Spleen (tissue), 11 donors: ENCODE measurements at regions not wholly inside any gene's neighbourhood (a gene's known extent, or its start where the extent isn't known, plus 50 kb on each side); places are given as distances from the start of the nearest gene placed in this dataset.

ENCODE experiments used
- DNase-seq: peaks from one replicate; pipeline ENCODE4 v3.0.0-alpha.2; 2020
- H3K27ac ChIP-seq, 8 donors: fragments of 200-600 bp; sonication (generic) in 7 of 8; 1 replicate in 4 of 8; 2 replicates in 4 of 8; pipeline versions ENCODE4 v1.5.0 to v1.8.0; 2016 to 2021; ENCODE audit warnings: inconsistent platforms in 4 of 8, mild to moderate bottlenecking in 4 of 8, moderate library complexity in 1 of 8
- H3K27me3 ChIP-seq, 7 donors: fragments of 200-600 bp; sonication (generic) in 6 of 7; replicated peaks in 1 of 7; 1 replicate in 4 of 7; 2 replicates in 3 of 7; pipeline versions ENCODE4 v1.5.0 to v1.8.0; 2016 to 2021; ENCODE audit warnings: inconsistent platforms in 3 of 7, mild to moderate bottlenecking in 1 of 7
- H3K36me3 ChIP-seq, 6 donors: fragments of 200-600 bp; sonication (generic) in 5 of 6; 1 replicate in 4 of 6; 2 replicates in 2 of 6; pipeline versions ENCODE4 v1.5.0 to v1.8.0; 2016 to 2021; ENCODE audit warnings: inconsistent platforms in 2 of 6
- H3K4me1 ChIP-seq, 6 donors: fragments of 200-600 bp; sonication (generic) in 5 of 6; 1 replicate in 3 of 6; 2 replicates in 3 of 6; pipeline versions ENCODE4 v1.5.0 to v1.8.0; 2016 to 2021; ENCODE audit warnings: inconsistent platforms in 3 of 6
- H3K4me3 ChIP-seq, 8 donors: fragments of 200-600 bp; sonication (generic) in 7 of 8; 1 replicate in 4 of 8; 2 replicates in 4 of 8; pipeline versions ENCODE4 v1.5.0 to v1.8.0; 2016 to 2021; ENCODE audit warnings: inconsistent platforms in 4 of 8, mild to moderate bottlenecking in 4 of 8, moderate library complexity in 2 of 8
- H3K9me3 ChIP-seq, 8 donors: fragments of 200-600 bp; sonication (generic) in 7 of 8; 1 replicate in 4 of 8; 2 replicates in 4 of 8; pipeline versions ENCODE4 v1.5.0 to v1.8.0; 2016 to 2021; ENCODE audit warnings: inconsistent platforms in 4 of 8
- POLR2A ChIP-seq, 3 donors: fragments of 450-650 bp; IDR thresholded peaks; one replicate each; pipeline ENCODE4 v1.5.1; 2017; ENCODE audit warnings: antibody characterized with exemption in 3 of 3, mild to moderate bottlenecking in 1 of 3
- POLR2AphosphoS5 ChIP-seq, 3 donors: sonication (generic); formaldehyde crosslinking; IDR thresholded peaks; one replicate each; pipeline ENCODE4 v1.5.1; 2017; ENCODE audit warnings: antibody characterized with exemption in 3 of 3
- WGBS, 5 donors: extraction: QIAGEN DNeasy Blood & Tissue Kit in 3 of 5; methylation state at CpG; one replicate each; pipeline versions ENCODE4 v1.1.5 to v1.1.7; 2013 to 2018; 5-methylcytosine and 5-hydroxymethylcytosine counted together
- intact Hi-C: fragments of 100-400 bp; cut with DNase I; formaldehyde crosslinking; loops from one replicate; pipeline ENCODE4 v1.15.0; 2023; ENCODE audit warnings: low total_unique reads
- TF ChIP-seq, protein P1 (sequence below), 11 experiments: fragments of 200-600 bp in 7 of 11; fragments of 450-650 bp in 4 of 11; sonication (generic) in 4 of 11; IDR thresholded peaks in 8 of 11; conservative IDR thresholded peaks in 3 of 11; 1 replicate in 7 of 11; 2 replicates in 4 of 11; pipeline versions ENCODE4 v1.4.0 to v1.8.0; 2016 to 2021; ENCODE audit warnings: antibody characterized with exemption in 11 of 11, inconsistent platforms in 4 of 11, mild to moderate bottlenecking in 1 of 11
- donor health status: healthy with polysubstance abuse.
- donor health status: DM: no; HTN: no; CAD: no; lungs with moderate emphysema.
- donor health status: DM: no; HTN: no; CAD: no.
- donor health status: Bipolar disorder and iron deficiency.
- donor health status: healthy.
- donor health status: DM: no; HTN: no; CAD: no.
- donor health status: DM: yes; HTN: yes; CAD: no.

GRCh38 chr1:98575955-98576354 is 85.6 kb upstream of the SNX7 start:
- Histone ChIP-seq H3K27ac (no peak overlapping the region), H3K9me3 (no peaks in the 10 kb centered on the region), H3K4me3 (no peak overlapping the region), H3K27me3 (no peaks in the 10 kb centered on the region), H3K36me3 (no peaks in the 10 kb centered on the region), H3K4me1 (no peaks in the 10 kb centered on the region)
- no peak for TF ChIP-seq POLR2AphosphoS5 (IDR thresholded peaks at IDR 0.05)
- no peak for TF ChIP-seq POLR2A (IDR thresholded peaks at IDR 0.05)
- TF ChIP-seq, protein P1, sequence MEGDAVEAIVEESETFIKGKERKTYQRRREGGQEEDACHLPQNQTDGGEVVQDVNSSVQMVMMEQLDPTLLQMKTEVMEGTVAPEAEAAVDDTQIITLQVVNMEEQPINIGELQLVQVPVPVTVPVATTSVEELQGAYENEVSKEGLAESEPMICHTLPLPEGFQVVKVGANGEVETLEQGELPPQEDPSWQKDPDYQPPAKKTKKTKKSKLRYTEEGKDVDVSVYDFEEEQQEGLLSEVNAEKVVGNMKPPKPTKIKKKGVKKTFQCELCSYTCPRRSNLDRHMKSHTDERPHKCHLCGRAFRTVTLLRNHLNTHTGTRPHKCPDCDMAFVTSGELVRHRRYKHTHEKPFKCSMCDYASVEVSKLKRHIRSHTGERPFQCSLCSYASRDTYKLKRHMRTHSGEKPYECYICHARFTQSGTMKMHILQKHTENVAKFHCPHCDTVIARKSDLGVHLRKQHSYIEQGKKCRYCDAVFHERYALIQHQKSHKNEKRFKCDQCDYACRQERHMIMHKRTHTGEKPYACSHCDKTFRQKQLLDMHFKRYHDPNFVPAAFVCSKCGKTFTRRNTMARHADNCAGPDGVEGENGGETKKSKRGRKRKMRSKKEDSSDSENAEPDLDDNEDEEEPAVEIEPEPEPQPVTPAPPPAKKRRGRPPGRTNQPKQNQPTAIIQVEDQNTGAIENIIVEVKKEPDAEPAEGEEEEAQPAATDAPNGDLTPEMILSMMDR (IDR thresholded peaks at IDR 0.05 in 8 of 11, conservative IDR thresholded peaks at IDR 0.05 in 3 of 11) = no peak
- intact Hi-C loops = no loop called here
- DNase-seq = no peak

DNA sequence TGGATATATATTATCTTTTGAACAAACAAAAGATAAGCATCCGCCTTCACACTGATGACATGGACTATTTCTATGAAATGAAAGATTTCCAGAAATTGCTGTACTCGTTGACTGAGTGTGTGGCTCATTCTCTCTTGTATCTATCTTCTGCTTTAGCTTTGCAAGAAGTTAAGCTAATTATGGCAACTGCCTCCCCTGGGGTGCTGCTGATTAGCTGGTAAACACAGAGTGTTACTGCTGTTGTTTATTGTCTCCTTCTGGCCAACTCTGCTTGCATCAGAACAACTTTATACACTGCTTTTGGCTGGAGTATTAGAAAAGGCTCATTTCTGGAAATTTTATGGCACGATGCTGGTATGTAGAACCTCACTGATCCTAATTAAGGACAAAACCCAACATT is 95.6 kb upstream of the SNX7 start:
- TF ChIP-seq POLR2A (IDR thresholded peaks at IDR 0.05) (no peak), POLR2AphosphoS5 (IDR thresholded peaks at IDR 0.05) (no peak)
- TF ChIP-seq, protein P1 (IDR thresholded peaks at IDR 0.05 in 8 of 11, conservative IDR thresholded peaks at IDR 0.05 in 3 of 11) = no peak
- intact Hi-C loops = no loop called here

GRCh38 chr1:98559291-98559690 is 102.2 kb upstream of the SNX7 start:
- WGBS, 5 donors = 88 to 94% (median 92%) methylated on average over 2 of the region's 2 CpGs
- peaks cover 0 to 20% (median 15%) of the 10 kb centered on the region in 8 donors for H3K9me3 ChIP-seq
- no peaks in the 10 kb centered on the region for H3K27me3 ChIP-seq
- TF ChIP-seq, protein P1 (IDR thresholded peaks at IDR 0.05 in 8 of 11, conservative IDR thresholded peaks at IDR 0.05 in 3 of 11) = no peak
- TF ChIP-seq POLR2AphosphoS5 (IDR thresholded peaks at IDR 0.05) (no peak), POLR2A (IDR thresholded peaks at IDR 0.05) (no peak)
- intact Hi-C loops = no loop called here
- H3K4me3 ChIP-seq = no peak overlapping the region
- DNase-seq = no peak
- H3K36me3 ChIP-seq = no peaks in the 10 kb centered on the region
- no peaks in the 10 kb centered on the region for H3K4me1 ChIP-seq
- no peak overlapping the region for H3K27ac ChIP-seq

More for the DNA sequence above, 95.6 kb upstream of the SNX7 start:
- Histone ChIP-seq H3K4me1 (no peaks in the 10 kb centered on the region), H3K36me3 (no peaks in the 10 kb centered on the region), H3K4me3 (no peak overlapping the region), H3K27ac (no peak overlapping the region), H3K27me3 (no peaks in the 10 kb centered on the region), H3K9me3 (peaks cover 0 to 24% (median 15%) of the 10 kb centered on the region in 8 donors)
- DNase-seq = no peak
- 61 to 76% (median 68%) methylated on average over 3 of the region's 3 CpGs for WGBS, 5 donors

GRCh38 chr1:98557895-98558294 is 103.6 kb upstream of the SNX7 start:
- Histone ChIP-seq H3K4me1 (no peaks in the 10 kb centered on the region), H3K4me3 (no peak overlapping the region), H3K36me3 (no peaks in the 10 kb centered on the region), H3K9me3 (peaks cover 0 to 12% (median 4%) of the 10 kb centered on the region in 8 donors), H3K27ac (no peak overlapping the region), H3K27me3 (no peaks in the 10 kb centered on the region)
- TF ChIP-seq POLR2A (IDR thresholded peaks at IDR 0.05) (no peak), POLR2AphosphoS5 (IDR thresholded peaks at IDR 0.05) (no peak)
- TF ChIP-seq, protein P1 (IDR thresholded peaks at IDR 0.05 in 8 of 11, conservative IDR thresholded peaks at IDR 0.05 in 3 of 11) = no peak
- no peak for DNase-seq
- 62 to 77% (median 74%) methylated on average over 2 of the region's 2 CpGs for WGBS, 5 donors
- intact Hi-C loops = no loop called here
